Stomach (tissue), 8 donors: ENCODE measurements at regions not wholly inside any gene's neighbourhood (a gene's known extent, or its start where the extent isn't known, plus 50 kb on each side); places are given as distances from the start of the nearest gene placed in this dataset.

Experiments used
- DNase-seq, 2 donors: peaks; one replicate each; pipeline versions ENCODE4 v3.0.0 to v3.0.0-alpha.2; 2013 to 2019
- H3K27ac ChIP-seq, 5 donors: fragments of 200-600 bp in 4 of 5; sonication (generic) in 4 of 5; one replicate each; pipeline ENCODE4 v1.5.1; 2013 to 2019; ENCODE audit warnings: mild to moderate bottlenecking in 1 of 5, moderate library complexity in 1 of 5
- H3K27me3 ChIP-seq, 3 donors: fragments of 200-600 bp; sonication (generic); one replicate each; pipeline ENCODE4 v1.5.1; 2017 to 2019; ENCODE audit warnings: mixed run types in 1 of 3
- H3K36me3 ChIP-seq, 4 donors: fragments of 200-600 bp; sonication (generic); 1 replicate in 3 of 4; 2 replicates in 1 of 4; pipeline ENCODE4 v1.5.1; 2016 to 2019
- H3K4me1 ChIP-seq, 4 donors: fragments of 200-600 bp; sonication (generic); one replicate each; pipeline ENCODE4 v1.5.1; 2016 to 2019
- H3K4me3 ChIP-seq, 4 donors: fragments of 200-600 bp; sonication (generic) in 3 of 4; one replicate each; pipeline ENCODE4 v1.5.1; 2016 to 2019; ENCODE audit warnings: mild to moderate bottlenecking in 1 of 4
- H3K9me3 ChIP-seq, 4 donors: fragments of 200-600 bp; sonication (generic); one replicate each; pipeline ENCODE4 v1.5.1; 2016 to 2019
- CTCF ChIP-seq, 7 experiments: fragments of 450-650 bp in 4 of 7; fragments of 200-600 bp in 3 of 7; sonication (generic) in 3 of 7; IDR thresholded peaks; one replicate each; pipeline ENCODE4 v1.5.1; 2016 to 2019; ENCODE audit warnings: antibody characterized with exemption in 7 of 7, control low read depth in 2 of 7, mild to moderate bottlenecking in 1 of 7
- EP300 ChIP-seq: sonication (generic); formaldehyde crosslinking; IDR thresholded peaks from one replicate; pipeline ENCODE4 v1.6.1; 2017; ENCODE audit warnings: antibody characterized with exemption
- POLR2A ChIP-seq, 4 donors: fragments of 450-650 bp; IDR thresholded peaks; one replicate each; pipeline ENCODE4 v1.6.1; 2016; ENCODE audit warnings: antibody characterized with exemption in 4 of 4, control low read depth in 2 of 4, mild to moderate bottlenecking in 1 of 4, moderate library complexity in 1 of 4
- POLR2AphosphoS5 ChIP-seq, 3 donors: sonication (generic); formaldehyde crosslinking; IDR thresholded peaks; one replicate each; pipeline ENCODE4 v1.6.1; 2016; ENCODE audit warnings: antibody characterized with exemption in 3 of 3
- whole genome bisulfite sequencing, 5 donors: extraction: QIAGEN DNeasy Blood & Tissue Kit in 3 of 5; methylation state at CpG; one replicate each; pipeline versions ENCODE4 v1.1.5 to v1.1.7; 2013 to 2018; 5-methylcytosine and 5-hydroxymethylcytosine counted together
- intact Hi-C: fragments of 100-400 bp; cut with DNase I; formaldehyde crosslinking; loops from one replicate; pipeline ENCODE4 v1.15.1; 2023; ENCODE audit warnings: low total_unique reads
- donor health status: healthy with polysubstance abuse.
- donor health status: Bipolar disorder and iron deficiency.
- donor health status: healthy.

DNA sequence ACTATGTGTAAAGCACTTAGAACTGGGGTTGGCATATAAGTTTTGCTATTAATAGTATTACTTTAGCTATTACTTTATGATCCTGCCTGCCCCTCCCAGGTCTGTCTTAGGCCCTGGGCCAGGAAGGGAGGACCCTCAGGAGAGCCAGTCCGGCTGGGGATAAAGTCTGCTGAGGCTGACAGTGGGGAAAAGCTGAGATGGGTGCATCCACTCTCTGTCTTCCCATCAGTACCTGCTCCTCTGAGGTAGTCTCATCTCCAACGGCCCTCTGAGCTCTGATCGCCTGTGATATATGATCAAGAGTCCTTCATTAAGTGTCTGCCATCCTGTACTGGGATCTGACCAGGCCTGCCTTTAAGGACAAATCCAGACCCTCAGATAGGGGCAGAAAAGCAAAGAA, 156.5 kb upstream of the PJA1 start:
- WGBS, 5 donors, result 67 to 84% (median 78%) methylated on average over 3 of the region's 3 CpGs
- Histone ChIP-seq H3K4me1 (no peaks in the 10 kb centered on the region), H3K36me3 (no peaks in the 10 kb centered on the region), H3K27me3 (peaks cover 0 to 16% (median 0%) of the 10 kb centered on the region in 3 donors), H3K27ac (no peak overlapping the region), H3K9me3 (no peaks in the 10 kb centered on the region), H3K4me3 (no peak overlapping the region)
- TF ChIP-seq POLR2AphosphoS5 (IDR thresholded peaks at IDR 0.05) (no peak), CTCF (IDR thresholded peaks at IDR 0.05) (no peak)
- DNase-seq, result peak in 1 of 2 donors; percentile 21
- intact Hi-C loops, result no loop called here

GRCh38 chrX:69321006-69321655, 155.9 kb upstream of the PJA1 start:
- Histone ChIP-seq H3K4me1 (no peaks in the 10 kb centered on the region), H3K36me3 (no peaks in the 10 kb centered on the region), H3K27me3 (peaks cover 0 to 16% (median 0%) of the 10 kb centered on the region in 3 donors), H3K4me3 (no peak overlapping the region), H3K27ac (no peak overlapping the region), H3K9me3 (no peaks in the 10 kb centered on the region)
- 64 to 88% (median 78%) methylated on average over 5 of the region's 5 CpGs for WGBS, 5 donors
- TF ChIP-seq EP300 (no peak), POLR2AphosphoS5 (IDR thresholded peaks at IDR 0.05) (no peak), CTCF (IDR thresholded peaks at IDR 0.05) (no peak), POLR2A (IDR thresholded peaks at IDR 0.05) (no peak)
- intact Hi-C loops, result no loop called here
- peak in 1 of 2 donors; percentile 21 for DNase-seq

DNA sequence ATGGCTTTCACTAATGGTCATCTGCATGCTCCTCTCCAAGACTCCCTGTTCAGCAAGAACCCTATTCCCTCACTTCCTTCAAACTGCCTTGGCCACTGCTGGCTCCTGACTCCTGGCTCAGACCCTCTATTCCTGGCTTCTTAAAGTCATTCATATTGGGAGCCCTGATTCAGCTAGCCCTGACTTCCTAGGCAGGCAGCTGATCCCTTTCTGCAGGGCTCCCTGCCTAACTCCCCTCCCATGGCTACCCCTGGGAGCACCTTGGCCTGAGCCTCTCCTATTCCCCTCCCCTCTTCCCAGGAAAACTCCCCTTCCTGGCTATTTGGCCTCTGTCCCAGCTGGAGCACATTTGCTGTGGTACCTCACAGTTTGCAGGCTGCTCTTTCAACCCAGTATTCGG, 154.9 kb upstream of the PJA1 start:
- no peaks in the 10 kb centered on the region for H3K36me3 ChIP-seq
- intact Hi-C loops, result no loop called here
- no peak overlapping the region for H3K4me3 ChIP-seq
- WGBS, 5 donors, result 17 to 62% (median 32%) methylated on average over 1 of the region's 1 CpG
- no peak for TF ChIP-seq POLR2AphosphoS5 (IDR thresholded peaks at IDR 0.05)
- no peak for TF ChIP-seq CTCF (IDR thresholded peaks at IDR 0.05)
- no peak for TF ChIP-seq POLR2A (IDR thresholded peaks at IDR 0.05)
- no peak for TF ChIP-seq EP300
- DNase-seq, result peak; percentile 3 to 15
- no peaks in the 10 kb centered on the region for H3K4me1 ChIP-seq
- H3K27me3 ChIP-seq, result peaks cover 0 to 16% (median 0%) of the 10 kb centered on the region in 3 donors
- no peak overlapping the region for H3K27ac ChIP-seq
- no peaks in the 10 kb centered on the region for H3K9me3 ChIP-seq

GRCh38 chrX:69319376-69319775, 154.1 kb upstream of the PJA1 start:
- WGBS, 5 donors, result 69 to 96% (median 81%) methylated on average over 3 to 7 of the region's 7 CpGs
- peak in 1 of 2 donors; percentile 15 for DNase-seq
- TF ChIP-seq POLR2A (IDR thresholded peaks at IDR 0.05), result no peak
- no peak for TF ChIP-seq CTCF (IDR thresholded peaks at IDR 0.05)
- no peak for TF ChIP-seq POLR2AphosphoS5 (IDR thresholded peaks at IDR 0.05)
- TF ChIP-seq EP300, result no peak
- intact Hi-C loops, result no loop called here
- Histone ChIP-seq H3K4me3 (no peak overlapping the region), H3K9me3 (no peaks in the 10 kb centered on the region), H3K4me1 (no peaks in the 10 kb centered on the region), H3K36me3 (no peaks in the 10 kb centered on the region), H3K27me3 (peaks cover 0 to 16% (median 0%) of the 10 kb centered on the region in 3 donors), H3K27ac (no peak overlapping the region)
